ENCODE measurements at regions not wholly inside any gene's neighbourhood (a gene's known extent, or its start where the extent isn't known, plus 50 kb on each side); places are given as distances from the start of the nearest gene placed in this dataset.
"Not testable (repeated sequence)": the region's sequence is repeated elsewhere in the genome, so short reads cannot be mapped to it uniquely, and the experiment has no call there.

DNA sequence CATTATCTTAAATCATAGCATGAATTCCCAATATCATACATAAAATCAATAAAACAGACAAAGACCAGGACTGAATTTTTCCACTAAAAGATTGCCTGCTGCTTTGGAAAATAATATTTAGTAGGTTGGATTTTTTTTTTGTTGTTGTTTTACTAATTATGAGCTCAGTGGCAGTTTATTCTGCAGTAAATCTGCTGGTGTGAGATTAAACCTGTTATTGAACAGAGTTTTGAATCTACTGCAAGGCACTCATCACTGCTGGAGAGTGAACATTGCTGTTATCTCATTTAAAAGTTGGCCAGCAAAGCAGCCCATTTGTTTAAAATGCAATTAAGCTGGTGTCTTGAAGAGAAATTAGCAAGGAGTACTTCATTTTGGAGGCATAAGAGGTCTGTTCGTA lies 986.1 kb downstream of the ADGRL2 start:
- no peak for DNase-seq

DNA sequence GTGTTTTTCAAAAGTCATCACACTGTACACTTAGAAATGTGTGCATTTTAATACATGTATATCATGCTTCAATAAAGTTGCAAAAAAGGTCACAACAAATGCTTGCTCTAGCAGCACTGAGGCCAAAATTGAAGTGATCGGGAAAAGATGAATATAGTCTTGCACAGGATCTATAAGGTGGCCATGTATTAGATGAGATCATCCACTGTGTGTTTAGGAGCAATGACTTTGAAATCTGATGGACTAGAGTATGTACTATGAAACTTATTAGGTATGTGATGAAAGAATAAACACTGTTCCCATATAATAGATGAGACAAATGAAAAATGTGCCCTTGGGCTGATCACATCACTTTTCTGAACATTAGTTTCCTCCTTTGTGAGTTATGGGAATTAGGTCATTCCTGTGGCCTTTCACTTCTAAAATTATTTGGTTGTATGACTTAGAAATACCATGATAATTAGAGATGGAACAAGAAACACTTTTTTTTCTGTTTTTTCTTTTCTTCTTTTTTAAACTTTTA lies 984.6 kb downstream of the ADGRL2 start:
- no peak for DNase-seq

DNA sequence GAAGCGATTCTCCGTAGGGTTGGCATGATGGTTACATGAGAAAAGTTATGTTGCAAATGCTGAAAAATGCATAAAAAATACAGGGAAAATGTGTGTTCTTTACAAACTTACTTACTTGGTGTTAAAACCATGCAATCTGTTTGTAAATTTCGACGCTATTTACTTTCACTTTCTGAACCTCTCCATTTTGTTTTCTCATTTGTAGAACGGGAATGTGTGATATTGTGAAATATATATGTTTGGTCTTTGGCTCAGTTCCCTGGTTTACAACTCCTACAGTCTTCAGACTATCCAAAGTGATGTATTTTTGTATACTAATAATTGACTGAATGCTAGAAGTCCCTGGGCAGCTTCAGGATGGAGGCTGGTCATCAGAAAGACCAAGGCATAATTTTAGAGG lies 982.3 kb downstream of the ADGRL2 start:
- no peak for DNase-seq

DNA sequence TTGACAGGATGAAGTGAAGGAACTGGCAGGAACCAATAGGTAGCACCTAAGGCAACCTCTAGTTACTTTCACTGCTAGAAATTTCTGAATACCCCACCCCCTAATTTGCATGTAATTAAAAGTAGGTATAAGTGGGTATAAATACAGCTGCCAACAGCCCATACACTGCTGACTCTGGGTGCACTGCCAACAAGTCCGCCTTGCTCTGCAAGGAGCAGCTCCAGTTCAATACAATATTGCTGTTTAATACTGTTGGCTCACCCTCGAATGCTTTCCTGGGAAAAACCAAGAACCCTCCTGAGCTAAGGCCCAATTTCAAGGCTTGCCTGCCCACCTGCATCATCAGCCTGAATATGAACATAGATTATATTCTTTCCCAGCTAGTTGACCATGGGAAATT lies 981.9 kb downstream of the ADGRL2 start:
- no peak for DNase-seq

DNA sequence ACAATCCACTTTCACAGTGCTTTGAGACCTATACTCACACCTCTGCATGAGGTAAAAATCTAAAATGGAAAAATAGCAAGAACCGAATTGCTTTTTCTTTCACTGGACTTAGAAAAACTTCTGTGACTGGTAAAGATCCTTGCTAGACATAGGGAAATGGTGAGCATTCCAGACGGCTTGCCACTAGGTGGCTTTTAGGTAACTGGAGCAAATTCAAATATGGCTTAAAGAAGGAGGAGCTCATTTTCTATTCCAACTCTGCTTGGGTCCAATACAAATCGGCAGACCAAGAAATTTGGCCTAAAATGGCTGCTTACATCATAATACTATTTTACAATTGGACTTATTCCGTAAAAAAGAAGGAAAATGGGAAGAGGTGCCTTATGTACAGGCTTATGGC lies 977.9 kb downstream of the ADGRL2 start:
- no peak for DNase-seq

DNA sequence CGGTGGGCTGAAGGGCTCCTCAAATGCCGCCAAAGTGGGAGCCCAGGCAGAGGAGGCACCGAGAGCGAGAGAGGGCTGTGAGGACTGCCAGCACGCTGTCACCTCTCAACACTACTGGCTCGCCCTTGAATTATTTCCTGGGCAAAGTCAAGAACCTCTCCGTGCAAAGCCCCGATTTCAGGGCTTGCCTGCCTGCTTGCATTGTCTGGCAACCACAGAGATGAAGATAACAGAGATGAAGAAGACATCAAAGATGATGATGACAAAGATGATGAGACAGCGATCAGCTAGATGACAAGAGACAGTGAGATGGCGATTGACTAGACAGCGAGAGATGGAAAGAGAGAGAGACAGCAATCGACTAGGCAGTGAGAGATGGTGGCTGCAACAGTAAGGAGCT lies 976.5 kb downstream of the ADGRL2 start:
- DNase-seq = no peak

DNA sequence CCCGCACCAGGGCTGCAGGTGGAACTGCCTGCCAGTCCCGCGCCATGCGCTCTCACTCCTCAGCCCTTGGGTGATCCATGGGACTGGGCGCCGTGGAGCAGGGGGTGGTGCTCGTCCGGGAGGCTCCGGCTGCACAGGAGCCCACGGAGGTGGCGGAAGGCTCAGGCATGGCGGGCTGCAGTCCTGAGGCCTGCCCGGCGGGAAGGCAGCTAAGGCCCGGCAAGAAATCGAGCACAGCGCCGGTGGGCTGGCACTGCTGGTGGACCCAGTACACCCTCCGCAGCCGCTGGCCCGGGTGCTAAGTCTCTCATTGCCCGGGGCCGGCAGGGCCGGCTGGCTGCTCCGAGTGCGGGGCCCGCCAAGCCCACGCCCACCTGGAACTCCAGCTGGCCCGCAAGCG lies 976.0 kb downstream of the ADGRL2 start:
- not testable (repeated sequence) for DNase-seq

DNA sequence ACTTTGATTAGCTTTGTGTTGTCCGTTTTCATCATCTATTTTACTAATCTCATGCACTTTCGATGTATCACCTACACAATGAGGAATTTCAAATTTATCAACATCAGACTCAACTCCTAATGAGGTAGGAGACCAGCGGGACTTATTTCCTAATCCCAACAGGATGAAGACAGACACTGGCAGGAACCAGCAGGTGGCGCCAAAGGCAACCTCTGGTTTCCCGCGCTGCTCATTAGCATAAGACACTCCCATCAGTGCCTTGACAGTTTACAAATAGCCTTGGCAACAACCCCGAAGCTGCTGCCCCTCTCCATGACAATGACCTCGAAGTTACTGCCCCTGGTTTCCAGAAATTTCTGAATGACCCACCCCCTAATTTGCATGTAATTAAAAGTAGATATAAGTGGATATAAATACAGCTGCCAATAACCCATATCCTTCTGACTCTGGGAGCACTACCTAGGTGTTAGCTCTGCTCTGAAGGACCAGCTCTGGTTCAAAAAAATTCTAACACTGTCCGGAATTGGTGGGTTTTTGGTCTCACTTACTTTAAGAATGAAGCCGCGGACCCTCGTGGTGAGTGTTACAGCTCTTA lies 974.8 kb downstream of the ADGRL2 start:
- peak in 37 of 56 donors; percentile 0 to 75 (median 18) for DNase-seq

DNA sequence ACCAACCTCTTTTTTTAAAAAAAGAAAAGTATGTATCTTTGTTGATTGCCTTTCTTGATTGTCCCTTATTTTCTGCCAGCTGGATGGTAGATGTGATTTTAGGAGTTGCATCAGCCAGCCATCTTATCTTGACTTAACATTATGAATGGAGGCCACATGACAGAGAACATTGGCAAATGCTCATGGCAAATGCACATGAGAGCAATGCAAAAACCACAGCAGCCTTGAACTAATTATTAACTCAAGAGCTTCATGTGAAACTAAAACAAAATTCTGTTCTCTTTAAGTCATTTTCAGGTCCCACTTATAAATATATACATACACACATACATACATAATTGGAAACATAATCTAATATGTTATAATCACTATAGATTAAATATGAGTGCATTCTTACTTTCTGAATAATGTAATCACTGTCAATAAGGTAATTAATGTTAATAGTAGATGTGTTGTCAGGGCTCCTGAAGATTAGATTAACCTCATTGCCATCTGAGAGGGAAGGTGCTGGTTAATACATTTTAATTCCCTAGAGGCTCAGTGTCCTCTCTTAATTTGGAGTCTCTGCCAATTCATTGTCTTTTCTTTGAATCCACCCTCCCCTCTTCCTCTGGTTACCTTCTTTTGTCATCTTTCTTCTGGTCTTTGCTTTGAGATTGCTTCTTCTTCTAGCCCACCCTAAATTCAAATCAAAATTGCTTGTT lies 962.2 kb downstream of the ADGRL2 start:
- DNase-seq = no peak

DNA sequence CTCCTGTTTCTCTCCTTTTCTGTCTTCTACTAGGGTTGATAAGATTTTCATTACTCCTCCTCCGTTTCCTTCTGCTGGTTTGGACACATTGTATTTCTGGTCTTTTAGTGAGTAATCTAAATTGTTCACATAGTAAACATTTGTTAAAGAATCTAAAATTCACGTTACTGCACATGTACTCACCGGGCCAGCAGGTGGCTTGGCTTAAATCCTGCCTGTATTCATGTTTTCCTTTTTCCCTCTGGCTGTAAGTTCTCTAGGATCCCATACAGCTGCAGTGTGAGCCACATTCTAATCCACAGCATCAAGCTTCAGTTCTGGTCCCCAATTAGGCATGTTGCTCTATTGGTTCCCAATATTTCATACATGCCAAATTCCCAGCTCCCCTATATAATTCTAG lies 958.3 kb downstream of the ADGRL2 start:
- DNase-seq = no peak

DNA sequence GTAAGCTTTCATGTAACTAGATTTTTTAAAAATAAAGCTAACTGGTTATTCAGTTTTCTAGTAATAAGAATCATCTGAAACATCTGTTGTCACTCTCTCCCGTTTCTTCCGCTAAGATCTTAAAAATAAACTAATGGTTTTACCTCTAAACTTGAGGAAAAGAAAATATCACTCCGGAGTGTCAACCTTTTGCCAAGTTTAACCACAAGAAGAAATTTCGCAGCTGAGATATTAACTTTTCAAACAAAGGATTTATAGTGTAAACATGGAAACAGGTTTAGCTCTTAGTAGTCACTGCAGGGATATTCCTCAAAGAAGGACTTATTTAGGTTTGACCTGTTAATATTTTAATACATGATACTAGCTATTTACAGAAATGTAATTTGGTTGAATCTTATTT lies 954.9 kb downstream of the ADGRL2 start:
- DNase-seq = no peak

DNA sequence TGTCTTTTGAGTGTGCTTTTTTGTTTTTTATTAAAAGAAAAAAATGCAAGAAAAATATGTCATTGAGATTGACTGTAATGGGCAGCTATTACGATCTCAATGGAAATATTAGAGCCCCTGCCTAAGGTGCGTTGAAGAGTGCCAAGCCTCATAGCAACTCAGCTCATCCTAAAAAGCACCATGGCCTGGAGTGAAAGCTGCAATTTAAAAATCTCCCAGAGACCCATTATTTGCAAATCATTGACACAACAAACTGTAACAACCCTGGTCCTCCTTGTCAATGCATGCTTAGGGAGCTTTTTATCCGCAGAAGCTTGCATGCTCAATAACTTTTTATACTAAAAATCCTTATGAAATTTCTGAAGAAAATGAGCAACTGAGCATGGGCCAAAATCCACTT lies 954.5 kb downstream of the ADGRL2 start:
- DNase-seq = no peak

DNA sequence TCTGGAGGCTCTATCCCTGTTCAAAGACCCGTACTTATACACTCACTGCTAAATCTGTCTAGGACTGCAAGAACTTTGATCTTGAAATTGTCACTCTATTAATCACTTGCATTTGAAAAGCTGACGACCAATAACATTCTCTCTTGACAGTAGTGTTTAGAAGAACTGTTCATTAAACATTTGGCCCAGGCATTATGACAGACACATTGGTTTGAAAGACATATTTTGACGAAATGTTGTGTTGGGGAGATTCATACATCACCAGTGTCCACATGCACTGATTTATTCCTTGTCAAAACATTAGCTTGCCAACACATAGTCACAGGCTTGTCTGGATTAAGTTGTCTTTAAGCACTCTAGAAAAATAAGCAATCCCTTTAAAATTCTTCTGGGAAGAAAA lies 951.3 kb downstream of the ADGRL2 start:
- no peak for DNase-seq

DNA sequence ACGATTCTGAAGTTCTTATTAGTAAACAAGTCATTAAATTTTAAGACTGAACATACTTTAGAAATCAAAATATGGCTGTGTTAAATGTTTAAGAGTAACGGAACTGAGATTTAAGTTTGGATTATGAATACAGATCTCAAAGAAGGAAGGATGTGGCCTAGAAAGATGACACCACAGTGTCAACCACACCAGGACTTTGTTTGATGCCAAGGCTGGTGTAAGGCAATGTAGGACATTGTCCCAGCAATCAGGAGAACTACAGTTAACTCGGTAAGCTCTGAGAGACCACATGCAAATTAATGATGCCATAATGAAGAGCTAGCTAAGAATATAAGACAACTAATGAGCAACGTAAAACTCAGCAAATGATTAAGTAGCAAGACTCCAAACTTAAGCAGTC lies 932.9 kb downstream of the ADGRL2 start:
- no peak for DNase-seq

DNA sequence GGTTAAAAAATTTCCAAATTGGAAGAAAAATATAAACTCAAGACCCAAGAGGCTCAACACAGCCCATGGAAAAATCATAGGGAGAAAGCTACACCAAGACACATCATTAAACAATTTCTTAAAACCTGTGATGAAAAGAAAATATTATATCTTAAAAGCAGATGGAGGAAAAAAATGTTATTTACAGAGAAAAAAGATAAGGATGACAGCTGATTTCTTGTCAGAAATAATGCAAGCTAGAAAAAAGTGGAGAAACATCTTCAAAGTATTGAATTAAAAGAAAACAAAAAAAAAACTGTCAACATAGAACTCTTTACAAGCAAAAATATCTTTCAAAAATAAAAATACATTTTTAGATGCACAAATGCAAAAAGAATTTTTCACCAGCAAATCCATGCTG lies 930.5 kb downstream of the ADGRL2 start:
- no peak for DNase-seq

DNA sequence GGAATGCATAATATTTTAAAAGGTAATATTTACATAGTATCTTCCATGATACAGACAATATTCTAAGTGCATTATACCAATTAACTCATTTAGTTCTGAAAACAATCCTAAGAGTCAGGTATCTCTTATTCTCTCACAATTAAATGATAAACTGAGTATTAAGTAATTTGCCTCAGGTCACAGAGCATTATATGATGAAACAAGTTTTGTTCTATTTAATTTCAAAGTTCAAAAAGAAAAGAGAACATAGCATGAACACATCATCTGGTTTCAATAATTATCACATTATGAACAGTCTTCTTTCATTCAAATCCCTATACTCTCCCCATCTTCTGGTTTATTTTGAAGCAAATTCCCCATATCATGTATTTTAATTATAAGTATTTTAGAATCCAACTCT lies 927.5 kb downstream of the ADGRL2 start:
- no peak for DNase-seq

DNA sequence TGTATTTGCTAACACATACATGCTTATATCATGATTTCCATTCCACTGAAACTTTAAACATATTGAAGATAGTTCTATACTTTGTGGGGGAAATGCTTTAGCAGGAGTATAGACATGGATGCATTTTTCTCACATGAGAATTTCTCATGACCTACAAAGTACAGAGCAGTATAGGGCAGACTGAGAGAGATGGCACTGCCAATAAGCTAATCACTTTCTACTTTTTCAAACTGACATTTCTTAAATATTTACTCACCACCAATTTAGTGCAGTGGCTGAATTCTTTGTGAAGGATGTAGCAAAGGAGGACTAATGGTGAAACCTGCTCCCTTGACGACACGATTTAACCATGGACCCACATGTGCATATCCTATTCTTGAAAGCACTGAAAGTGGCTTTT lies 923.5 kb downstream of the ADGRL2 start:
- DNase-seq = no peak

DNA sequence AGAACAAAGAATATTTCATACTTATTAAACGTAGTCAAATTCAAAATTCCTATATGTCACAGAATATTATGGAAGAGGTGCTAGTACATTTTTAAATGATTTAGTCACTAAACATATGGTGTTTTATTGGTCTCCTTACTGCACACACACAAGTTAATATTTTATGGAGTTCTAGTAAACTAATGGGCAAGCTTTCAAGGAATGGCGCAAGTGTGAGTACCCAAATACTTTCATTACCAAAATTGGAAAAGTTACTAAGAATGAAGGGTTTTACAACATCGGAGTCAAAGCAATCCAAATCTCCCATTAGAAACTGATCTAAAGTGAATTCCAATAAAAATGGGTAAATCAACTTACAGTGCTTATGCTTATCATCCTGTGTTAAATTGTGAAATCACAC lies 921.9 kb downstream of the ADGRL2 start:
- DNase-seq = no peak

DNA sequence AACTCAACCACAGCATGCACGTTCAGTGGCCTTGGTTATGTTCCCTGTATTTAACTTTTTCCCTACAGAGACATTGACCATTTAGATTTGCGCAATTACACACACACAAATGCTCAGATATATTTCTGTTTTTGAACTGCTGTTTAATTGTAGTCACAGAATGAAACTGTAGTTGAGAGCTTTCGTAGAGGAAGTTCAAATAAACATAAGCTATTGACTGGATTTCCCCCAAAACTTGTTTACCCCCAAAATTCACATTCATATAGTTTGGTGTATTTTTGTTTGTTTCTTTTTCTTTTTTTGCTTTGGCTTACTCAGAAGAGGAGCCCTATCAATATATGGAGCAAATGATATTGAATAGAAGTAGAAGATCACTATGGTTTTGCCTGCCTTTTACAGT lies 921.0 kb downstream of the ADGRL2 start:
- DNase-seq = no peak

DNA sequence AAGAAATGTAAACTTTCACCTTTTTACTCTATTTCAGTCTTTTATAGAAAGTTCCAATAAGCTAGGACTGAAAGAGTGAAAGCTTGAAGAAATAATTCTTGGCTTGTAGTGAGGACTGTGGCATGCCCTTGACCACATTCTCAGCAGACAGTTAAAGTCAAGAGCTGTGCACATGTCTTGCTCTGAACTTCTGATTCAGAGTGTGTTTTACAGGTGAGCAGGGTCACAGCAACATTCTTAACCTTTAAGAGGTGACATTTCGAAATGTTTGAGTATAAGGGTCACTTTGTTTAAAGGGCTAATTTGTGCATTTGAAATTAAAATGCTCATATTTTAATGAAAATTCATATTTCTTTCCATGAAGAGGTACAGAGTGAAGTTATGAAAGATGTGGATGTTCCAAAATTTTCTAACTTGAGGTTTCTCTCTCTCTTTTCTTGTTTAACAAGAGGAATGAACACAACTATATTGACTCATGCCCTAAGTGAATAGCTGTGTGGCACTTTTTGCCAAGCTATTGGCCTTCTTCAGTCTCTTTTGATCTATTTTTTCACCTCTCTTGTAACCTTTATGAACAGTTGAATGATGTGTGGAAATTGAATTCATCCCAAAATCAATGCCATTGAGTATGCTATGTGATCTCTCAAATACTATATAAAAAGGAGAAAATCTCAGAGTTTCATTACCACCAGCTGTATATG lies 918.1 kb downstream of the ADGRL2 start:
- DNase-seq = no peak

DNA sequence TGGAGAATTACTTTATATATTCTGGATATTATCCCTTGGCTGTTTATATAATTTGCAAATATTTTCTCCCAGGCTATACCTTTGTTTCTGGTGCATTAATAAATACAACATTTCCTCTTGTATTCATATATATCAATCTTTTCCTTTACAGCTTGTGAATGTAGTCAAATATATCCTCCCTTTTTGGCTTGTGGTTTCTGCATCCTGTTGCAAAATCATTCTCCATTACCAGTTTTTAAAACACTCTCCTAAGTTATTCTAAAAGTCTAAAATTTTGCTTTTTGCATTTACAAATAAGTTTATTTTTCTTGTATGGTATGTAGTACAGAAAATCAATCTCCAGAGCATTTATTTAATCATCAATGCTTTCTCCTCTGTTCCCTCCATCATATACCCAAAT lies 909.4 kb downstream of the ADGRL2 start:
- no peak for DNase-seq

DNA sequence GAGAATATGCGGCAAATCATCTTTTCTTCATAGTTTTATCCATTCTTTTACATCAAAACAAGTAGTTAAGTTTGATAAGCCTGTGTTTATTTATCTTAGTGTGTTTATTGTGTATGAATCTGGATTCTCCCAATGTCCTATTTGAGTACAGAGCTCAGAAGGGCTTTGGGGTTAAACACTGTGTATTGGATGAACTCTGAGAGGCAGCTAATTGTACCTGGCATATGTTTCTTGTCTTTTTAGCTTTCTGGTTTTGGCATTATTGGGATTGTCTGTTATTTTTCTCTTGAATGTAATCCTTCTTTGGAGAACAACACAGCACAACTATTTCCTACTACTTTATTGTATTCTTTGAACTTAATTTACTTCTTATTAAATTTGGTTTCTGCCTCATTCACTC lies 906.9 kb downstream of the ADGRL2 start:
- DNase-seq = no peak

DNA sequence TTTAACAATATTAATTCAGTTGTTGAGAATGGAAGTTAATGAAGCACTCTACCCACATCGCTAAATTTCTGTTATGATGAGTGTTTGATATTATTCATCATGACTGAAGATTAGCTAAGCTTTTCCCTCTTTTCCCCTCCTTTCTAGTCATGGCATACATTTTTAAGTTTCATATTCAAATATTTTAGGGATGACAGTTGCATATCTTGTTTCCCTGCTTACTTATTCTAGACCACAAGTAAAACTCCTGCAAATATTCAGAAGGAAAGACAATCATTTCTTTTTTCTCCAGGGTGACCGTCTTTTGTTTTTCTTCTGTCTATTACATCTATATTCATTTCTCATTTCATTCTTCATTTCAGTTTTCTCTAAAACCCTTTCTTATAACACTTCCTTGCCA lies 906.0 kb downstream of the ADGRL2 start:
- DNase-seq = no peak
